ENCODE measurements at regions not wholly inside any gene's neighbourhood (a gene's known extent, or its start where the extent isn't known, plus 50 kb on each side); places are given as distances from the start of the nearest gene placed in this dataset.

DNA sequence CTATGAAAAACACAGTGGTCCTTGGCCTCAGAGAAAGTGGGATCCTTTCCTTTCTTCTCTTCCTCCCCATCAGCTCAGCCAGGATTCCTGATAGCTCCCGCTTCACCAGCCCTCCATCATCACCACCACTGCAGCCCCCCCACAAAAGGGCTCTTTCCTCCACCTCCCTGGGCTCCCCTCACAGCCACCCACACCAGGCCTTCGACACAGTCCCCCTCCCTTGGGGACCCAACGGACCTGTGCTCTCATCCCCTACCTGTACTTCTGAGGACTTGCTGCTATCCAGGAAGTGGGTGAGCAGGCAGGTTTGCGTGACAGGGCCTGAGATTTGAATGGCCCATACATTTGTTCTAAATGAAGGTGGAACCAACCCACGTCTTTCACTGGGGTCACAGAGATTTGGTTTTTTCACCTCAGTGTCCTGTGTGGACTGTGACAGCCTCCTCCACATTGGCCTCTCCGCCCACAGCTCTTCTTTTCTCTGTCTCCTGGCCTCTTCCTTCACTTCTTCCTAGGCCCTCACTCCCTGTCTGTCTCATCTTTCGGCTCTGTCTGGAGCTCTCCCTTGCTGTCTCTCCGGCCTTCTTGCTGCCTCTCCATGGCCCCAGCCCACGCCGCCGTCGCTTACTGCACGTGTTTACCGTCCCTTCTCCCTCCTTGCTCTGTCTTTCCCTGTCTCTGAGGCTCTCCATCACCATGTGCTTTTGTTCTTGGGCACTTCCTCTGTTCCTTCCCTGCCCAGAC, 238.6 kb downstream of the FOXD2 start:
- TF ChIP-seq, protein P1, sequence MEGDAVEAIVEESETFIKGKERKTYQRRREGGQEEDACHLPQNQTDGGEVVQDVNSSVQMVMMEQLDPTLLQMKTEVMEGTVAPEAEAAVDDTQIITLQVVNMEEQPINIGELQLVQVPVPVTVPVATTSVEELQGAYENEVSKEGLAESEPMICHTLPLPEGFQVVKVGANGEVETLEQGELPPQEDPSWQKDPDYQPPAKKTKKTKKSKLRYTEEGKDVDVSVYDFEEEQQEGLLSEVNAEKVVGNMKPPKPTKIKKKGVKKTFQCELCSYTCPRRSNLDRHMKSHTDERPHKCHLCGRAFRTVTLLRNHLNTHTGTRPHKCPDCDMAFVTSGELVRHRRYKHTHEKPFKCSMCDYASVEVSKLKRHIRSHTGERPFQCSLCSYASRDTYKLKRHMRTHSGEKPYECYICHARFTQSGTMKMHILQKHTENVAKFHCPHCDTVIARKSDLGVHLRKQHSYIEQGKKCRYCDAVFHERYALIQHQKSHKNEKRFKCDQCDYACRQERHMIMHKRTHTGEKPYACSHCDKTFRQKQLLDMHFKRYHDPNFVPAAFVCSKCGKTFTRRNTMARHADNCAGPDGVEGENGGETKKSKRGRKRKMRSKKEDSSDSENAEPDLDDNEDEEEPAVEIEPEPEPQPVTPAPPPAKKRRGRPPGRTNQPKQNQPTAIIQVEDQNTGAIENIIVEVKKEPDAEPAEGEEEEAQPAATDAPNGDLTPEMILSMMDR (IDR thresholded peaks at IDR 0.05) = no peak
- no peak for TF ChIP-seq POLR2A (IDR thresholded peaks at IDR 0.05)

Data from gastroesophageal sphincter (tissue), 3 donors.